VCaP (cell line): ENCODE measurements at regions not wholly inside any gene's neighbourhood (a gene's known extent, or its start where the extent isn't known, plus 50 kb on each side); places are given as distances from the start of the nearest gene placed in this dataset.
A peak's percentile ranks its signal among the peaks of the same experiment; 100 is the strongest.

Experiments
- H3K27ac ChIP-seq: fragments of 450-650 bp; 2 replicates; pipeline ENCODE4 v1.5.1; 2017
- CTCF ChIP-seq: fragments of 450-650 bp; conservative IDR thresholded peaks from 2 replicates; pipeline ENCODE4 v1.5.1; 2017; ENCODE audit warnings: mild to moderate bottlenecking, moderate library complexity

- no peak for TF ChIP-seq CTCF
- no peak overlapping the region for H3K27ac ChIP-seq
Measured at GRCh38 chr6:1075444-1075843, 236.5 kb upstream of the FOXQ1 start.

- TF ChIP-seq CTCF: no peak
- peak overlapping the region; percentile 39; the same call in 1 of the 2 replicates for H3K27ac ChIP-seq
Measured at GRCh38 chr6:1070085-1070521, 241.8 kb upstream of the FOXQ1 start.

- H3K27ac ChIP-seq: no peak overlapping the region
- TF ChIP-seq CTCF: no peak
Measured at GRCh38 chr6:1068905-1069304, 243.0 kb upstream of the FOXQ1 start.

GRCh38 chr6:1068068-1068467 is 243.8 kb upstream of the FOXQ1 start:
- H3K27ac ChIP-seq: no peak overlapping the region
- no peak for TF ChIP-seq CTCF

GRCh38 chr6:1067346-1067745 is 244.6 kb upstream of the FOXQ1 start:
- TF ChIP-seq CTCF: no peak
- no peak overlapping the region for H3K27ac ChIP-seq

- no peak for TF ChIP-seq CTCF
- no peak overlapping the region for H3K27ac ChIP-seq
Measured at GRCh38 chr6:1066449-1067090, 245.3 kb upstream of the FOXQ1 start.

- TF ChIP-seq CTCF: no peak
- H3K27ac ChIP-seq: no peak overlapping the region
Measured at GRCh38 chr6:1065986-1066385, 245.9 kb upstream of the FOXQ1 start.
